ENCODE measurements at regions not wholly inside any gene's neighbourhood (a gene's known extent, or its start where the extent isn't known, plus 50 kb on each side); places are given as distances from the start of the nearest gene placed in this dataset.

GRCh38 chr4:153114771-153115321 lies 89.4 kb upstream of the TRIM2 start:
- Histone ChIP-seq H4K91ac (ENCODE audit: insufficient read length, low read depth, low read length) (no peak overlapping the region), H3K4ac (ENCODE audit: low read depth, low read length) (no peak overlapping the region), H3K23ac (ENCODE audit: insufficient read length, low read depth, low read length) (no peak overlapping the region), H4K8ac (replicated peaks; ENCODE audit: insufficient read length, low read depth, low read length) (no peak overlapping the region), H3T11ph (ENCODE audit: low read length) (no peak overlapping the region), H4K5ac (ENCODE audit: insufficient read length, low read depth, low read length) (no peak overlapping the region), H3K79me1 (ENCODE audit: insufficient read depth, low read depth, low read length, poor library complexity, severe bottlenecking) (no peaks in the 10 kb centered on the region), H2BK15ac (ENCODE audit: low read depth, low read length) (no peak overlapping the region), H2AK5ac (ENCODE audit: insufficient read length, low read length) (no peak overlapping the region), H4K20me1 (ENCODE audit: control insufficient read depth, insufficient read depth, insufficient read length) (no peaks in the 10 kb centered on the region), H2BK5ac (ENCODE audit: insufficient read length, low read length) (no peak overlapping the region), H2BK20ac (ENCODE audit: low read depth, low read length, poor library complexity, severe bottlenecking) (no peak overlapping the region), H3K27me3 (ENCODE audit: insufficient read depth, low read length) (no peaks in the 10 kb centered on the region; the same call in 1 of the 2 replicates), H3K4me2 (ENCODE audit: insufficient read depth, insufficient read length, low read length) (no peak overlapping the region), H3K4me1 (ENCODE audit: insufficient read depth, low read length) (no peaks in the 10 kb centered on the region), H2BK120ac (ENCODE audit: low read depth, low read length, poor library complexity, severe bottlenecking) (no peak overlapping the region), H3K23me2 (ENCODE audit: insufficient read length, low read depth, low read length, poor library complexity, severe bottlenecking) (no peaks in the 10 kb centered on the region), H3K14ac (ENCODE audit: insufficient read depth, low read length) (no peak overlapping the region), H2BK12ac (ENCODE audit: insufficient read length, low read depth, low read length) (no peak overlapping the region), H3K79me2 (ENCODE audit: insufficient read depth, low read length) (no peaks in the 10 kb centered on the region), H3K18ac (ENCODE audit: insufficient read length, low read depth, low read length) (no peak overlapping the region), H3K9ac (ENCODE audit: extremely low read depth, insufficient read length, low read length) (no peak overlapping the region), H3K27ac (ENCODE audit: insufficient read length, low read depth, low read length) (no peak overlapping the region), H2AFZ (ENCODE audit: low read length) (no peak overlapping the region), H3K56ac (ENCODE audit: insufficient read length, low read depth, low read length) (no peak overlapping the region), H3K9me3 (ENCODE audit: control insufficient read depth, low read depth, low read length) (no peaks in the 10 kb centered on the region)
- no peaks in the 10 kb centered on the region; the same call in none of the 2 replicates for H3K27me3 Mint-ChIP-seq (ENCODE audit: low read depth)
- H3K36me3 Mint-ChIP-seq (ENCODE audit: insufficient read depth in 1 of 3, low read depth in 3 of 3) = no peaks in the 10 kb centered on the region
- no peaks in the 10 kb centered on the region for H3K9me3 Mint-ChIP-seq
- H3K4me3 Mint-ChIP-seq = no peak overlapping the region
- H3K4me1 Mint-ChIP-seq = peaks cover 0 to 5% of the 10 kb centered on the region in 2 experiments; a peak in 1 of 4 replicates
- no peak for TF ChIP-seq CTCF (conservative IDR thresholded peaks at IDR 0.05)
- H3K27ac Mint-ChIP-seq = no peak overlapping the region; a peak in 1 of 7 replicates
- WGBS (ENCODE audit: extremely low coverage, insufficient read length, low lambda C conversion rate) = no CpG with 5 or more reads among the region's 11 CpGs
- DNase-seq = no peak

All from H9 (cell line).